ENCODE measurements at regions not wholly inside any gene's neighbourhood (a gene's known extent, or its start where the extent isn't known, plus 50 kb on each side); places are given as distances from the start of the nearest gene placed in this dataset.

DNA sequence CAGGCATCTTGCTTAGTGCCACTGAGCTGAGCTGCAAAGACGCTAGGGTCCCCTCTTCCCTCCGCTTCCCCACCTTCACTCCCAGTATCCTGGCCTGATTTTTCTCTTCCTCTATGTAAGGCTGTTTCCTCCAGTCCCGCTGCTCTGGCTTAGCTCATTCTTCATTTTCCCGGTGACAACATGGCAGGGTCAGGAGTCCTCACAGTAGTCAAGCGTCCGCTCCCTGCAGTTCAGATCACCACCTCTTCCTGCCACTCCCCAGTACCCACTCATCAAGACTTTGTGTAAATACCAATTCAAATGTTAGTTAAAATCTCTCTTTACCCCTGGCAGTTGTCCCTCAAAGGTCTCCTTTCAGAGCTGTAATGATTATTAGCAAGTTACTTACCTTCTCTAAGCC is 650.4 kb upstream of the CELF2 start:
- no peak for DNase-seq

DNA sequence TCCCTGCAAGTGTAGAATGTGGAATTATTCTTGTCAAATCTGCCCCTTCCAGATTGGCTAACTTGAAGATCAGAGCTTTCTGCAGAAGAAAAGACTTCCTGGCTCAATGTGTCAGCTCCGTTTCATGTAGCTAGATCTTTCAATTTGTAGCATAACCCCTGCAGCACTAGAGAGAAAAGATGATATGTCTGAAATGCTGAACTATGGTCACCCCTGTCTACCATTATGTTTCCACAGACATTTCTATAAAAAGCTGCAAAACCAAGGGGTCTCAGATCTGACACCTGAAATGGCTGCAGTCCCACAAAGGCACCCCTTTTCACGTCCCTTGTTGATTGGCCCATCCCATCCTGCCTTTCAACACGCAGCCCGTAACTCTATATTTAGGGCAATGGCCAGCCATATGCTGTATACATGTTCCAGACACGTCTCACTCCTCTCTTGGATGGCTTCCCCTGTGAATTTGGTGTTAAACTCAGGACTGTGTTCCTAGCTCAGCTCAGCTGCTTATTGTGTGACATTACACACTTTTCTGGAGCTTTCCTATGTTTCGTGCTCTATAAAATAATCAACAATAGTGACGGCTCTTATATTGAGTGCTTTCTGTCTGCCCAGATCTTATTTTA is 648.6 kb upstream of the CELF2 start:
- DNase-seq, result no peak

DNA sequence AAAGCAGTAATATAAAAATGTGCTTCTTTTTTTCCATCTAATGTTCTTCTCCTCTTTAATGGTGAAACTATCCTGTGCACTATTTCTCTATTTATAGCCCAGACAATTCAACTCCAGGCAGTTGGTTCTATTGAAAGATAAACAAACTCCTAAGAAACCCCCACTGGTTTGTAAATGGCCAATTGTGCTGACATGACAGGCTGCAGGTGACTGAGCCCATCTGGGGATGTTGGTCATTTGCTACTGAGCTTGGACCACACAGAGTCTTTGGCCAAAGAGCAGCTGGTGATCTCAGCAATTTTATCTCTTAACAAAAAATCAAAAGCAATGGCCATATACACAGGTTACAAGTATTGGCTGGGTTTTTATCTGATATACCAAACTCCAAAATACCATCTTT is 631.8 kb upstream of the CELF2 start:
- DNase-seq, result no peak

DNA sequence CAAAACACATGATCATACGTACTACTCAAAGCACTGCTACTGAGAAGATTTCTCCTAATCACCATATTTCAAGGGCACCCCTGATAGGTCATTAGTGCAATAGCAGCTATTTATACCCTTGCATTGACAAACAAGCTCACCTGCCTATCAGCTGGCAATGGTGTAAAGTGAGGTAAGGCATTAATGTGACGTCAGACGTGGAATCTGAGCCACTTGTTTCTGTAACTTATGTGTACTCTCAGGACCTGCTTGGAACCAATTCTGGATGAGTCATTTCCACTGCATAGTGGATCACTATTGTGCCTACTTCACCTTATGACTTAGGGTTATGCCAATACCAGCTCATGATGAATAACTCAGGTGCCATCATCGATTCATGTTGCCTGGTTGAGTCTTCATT is 628.5 kb upstream of the CELF2 start:
- no peak for DNase-seq

DNA sequence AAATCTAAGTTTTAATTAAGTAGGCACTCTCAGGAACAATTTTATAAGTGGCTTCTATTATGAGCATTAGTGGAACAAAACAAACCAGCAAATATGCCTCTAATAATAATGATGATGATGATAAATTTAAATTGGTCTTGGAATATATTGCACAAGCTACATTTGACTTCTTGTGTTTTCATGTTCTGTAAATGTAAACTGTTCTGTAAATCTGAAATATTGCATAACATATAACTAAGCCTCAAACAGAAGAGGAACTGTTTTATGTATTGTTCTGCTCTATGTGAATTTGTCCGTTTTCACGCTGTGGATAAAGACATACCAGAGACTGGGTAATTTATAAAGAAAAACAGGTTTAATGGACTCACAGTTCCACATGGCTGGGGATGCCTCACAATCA is 625.2 kb upstream of the CELF2 start:
- DNase-seq, result no peak

DNA sequence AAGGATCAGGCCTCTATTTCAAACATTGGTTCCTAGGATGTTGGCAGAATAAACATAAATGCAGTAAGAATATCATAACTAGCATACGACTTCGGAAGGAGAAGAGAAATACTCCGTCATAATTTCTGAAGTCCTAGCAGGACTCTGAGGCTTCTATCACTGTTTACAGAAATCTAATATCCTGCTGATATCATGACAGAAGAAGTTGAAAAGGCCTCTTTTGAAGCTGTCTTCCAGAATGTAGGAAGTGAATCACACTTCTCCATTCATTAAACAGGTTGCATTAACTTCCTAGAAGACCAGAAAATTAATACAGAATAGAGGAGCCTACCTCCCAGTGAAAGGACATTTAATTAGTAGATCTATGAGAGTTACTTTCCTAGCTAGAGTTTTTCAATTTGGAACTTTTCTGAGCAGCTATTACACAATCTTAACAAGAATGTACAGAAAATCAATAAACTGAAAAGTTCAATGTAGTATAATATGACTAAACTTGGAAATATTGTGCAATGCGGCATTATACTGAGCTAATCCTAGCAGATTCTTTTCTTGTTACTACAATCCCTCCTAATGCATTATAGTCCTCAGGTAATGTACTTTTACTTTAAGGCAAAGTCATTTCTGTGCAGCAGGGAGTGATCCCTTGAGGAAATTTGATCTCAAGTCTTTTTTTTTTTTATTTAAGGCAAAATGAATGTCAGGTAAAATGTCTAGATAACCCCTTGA is 622.6 kb upstream of the CELF2 start:
- no peak for DNase-seq

DNA sequence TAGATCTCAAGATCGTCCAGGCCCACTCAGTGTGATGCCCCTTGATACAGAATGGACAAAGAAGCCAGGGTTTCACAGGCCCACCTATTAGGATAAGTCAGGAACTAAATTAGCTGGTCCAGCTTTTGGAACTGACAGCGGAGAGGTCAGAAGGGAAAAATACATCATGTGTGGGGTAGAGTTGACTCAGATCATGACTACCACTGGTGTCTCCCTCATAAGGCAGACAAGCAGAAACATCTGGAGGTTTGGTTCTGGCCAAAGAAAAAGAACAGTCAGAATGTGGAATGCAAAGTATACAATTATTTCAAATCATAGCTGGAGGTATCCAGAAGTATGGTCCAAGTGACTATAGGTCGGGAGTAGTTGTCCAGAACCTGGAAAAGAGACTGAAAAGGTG is 621.1 kb upstream of the CELF2 start:
- no peak for DNase-seq

DNA sequence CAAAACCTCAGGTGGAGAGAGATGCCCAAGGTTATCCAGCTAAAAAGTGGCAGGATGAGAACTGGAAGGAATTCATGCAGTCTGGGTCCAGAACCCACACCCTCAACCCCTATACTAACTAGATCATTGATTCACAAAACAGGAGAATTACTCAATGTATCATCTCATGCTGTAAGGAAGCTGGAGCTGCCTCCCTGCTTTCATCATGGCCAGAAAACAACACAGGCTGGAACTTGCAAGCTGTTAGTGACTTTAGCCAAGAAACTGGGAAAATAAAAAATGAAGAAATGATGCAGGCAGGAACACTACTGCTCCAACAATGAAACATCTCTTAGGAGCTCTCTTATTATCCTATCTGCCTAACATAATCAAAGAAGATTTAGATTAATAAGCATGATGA is 619.8 kb upstream of the CELF2 start:
- DNase-seq, result no peak

DNA sequence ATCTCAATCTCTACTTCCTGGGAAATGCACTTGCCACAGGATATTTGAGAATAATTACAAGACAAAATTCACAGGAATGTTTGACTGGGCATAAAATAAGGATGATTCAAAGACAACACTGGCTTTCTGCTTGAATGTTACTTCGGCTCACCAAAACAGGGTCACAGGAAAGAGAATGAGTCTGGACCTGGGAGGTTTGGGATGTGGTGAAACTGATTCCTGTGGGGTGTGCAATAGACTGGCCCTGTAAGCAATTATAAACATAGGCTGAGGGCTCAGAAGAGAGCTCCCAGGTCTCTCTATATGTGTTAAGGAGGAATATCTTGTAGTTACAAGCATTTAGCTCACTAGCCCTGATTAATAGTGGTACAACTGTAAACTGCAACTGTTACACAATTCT is 613.9 kb upstream of the CELF2 start:
- DNase-seq, result no peak

DNA sequence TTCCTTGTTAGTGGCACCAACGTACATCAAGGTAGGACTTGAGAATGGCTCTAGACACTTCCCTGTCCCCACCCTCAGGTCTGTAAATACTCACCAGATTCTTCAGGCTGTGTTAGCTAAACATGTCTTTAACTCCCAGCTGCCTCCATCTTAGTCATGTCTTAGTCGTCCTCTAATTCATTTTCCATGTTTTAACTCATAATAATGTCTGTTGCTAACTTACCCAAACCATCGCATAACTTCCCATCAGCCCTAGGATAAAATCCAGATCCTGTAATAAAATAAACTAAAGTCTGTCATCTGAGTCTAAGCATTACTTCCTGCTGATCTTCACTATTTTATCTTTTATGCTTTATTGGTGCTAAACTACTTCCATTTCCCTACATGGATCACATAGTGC is 600.0 kb upstream of the CELF2 start:
- no peak for DNase-seq

DNA sequence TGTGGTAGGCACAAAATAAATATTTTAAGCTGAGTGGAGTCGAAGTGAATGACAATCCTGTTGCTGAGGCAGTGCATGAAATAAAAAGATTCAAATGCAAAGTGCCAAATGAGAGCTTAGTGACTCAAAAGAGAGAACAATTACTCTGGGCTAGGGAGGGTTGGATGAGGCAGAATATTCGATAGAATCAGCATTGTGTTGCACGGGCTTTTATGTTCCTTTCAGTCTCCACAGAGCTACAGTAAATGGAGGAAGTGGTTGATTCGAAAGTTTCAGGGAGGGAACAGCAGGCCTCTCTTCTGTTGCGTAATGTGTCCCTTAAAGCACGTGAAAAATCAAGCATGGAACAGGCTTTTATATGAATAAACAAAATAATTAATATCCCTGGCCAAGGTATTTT is 599.3 kb upstream of the CELF2 start:
- peak; percentile 16 for DNase-seq

DNA sequence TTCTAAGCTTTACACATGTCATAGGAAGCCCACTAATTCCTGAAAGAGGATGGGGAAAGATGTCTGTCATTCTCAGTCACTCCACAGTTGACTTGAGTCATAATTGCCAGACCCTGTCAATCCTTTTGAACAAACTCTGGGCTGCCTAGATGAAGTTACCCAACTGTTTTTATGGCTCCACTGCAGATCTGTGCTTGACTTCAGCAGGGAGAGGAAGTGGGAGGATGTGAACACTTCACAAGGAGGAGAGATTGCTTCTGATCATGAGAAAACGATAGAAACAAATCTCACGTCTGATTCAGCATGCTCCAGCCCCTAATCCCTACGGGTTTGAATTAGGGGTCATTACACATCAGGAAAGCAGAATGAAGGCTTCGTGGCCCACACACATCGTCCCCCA is 596.6 kb upstream of the CELF2 start:
- DNase-seq, result peak; percentile 6

DNA sequence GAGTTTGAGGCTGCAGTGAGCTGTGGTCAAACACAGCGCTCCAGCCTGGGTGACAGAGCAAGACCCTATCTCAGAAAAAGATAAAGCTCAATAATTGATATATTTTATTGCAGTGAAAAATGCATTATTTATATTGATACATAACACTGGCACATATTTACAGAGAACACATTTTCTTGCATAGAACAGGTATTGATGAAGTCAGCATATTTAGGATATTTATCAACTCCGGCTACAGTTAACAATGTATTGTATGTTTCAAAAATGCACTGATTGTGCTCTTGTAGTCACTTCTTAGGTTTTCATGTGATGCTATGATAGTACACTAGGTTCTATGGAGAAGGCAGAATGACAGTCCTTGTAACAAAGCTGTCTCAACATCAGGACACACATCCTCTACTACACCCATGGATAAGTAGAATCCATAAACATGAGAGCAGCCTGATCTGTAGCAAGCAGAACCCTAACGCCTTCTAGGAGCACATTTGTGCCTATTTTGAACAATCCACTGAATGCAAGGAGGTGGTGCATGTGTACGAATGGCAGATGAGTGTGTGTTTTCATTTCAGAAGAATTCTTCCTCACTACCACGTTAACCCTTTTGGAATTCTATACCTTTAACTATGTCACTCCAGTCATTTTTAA is 586.1 kb upstream of the CELF2 start:
- no peak for DNase-seq

DNA sequence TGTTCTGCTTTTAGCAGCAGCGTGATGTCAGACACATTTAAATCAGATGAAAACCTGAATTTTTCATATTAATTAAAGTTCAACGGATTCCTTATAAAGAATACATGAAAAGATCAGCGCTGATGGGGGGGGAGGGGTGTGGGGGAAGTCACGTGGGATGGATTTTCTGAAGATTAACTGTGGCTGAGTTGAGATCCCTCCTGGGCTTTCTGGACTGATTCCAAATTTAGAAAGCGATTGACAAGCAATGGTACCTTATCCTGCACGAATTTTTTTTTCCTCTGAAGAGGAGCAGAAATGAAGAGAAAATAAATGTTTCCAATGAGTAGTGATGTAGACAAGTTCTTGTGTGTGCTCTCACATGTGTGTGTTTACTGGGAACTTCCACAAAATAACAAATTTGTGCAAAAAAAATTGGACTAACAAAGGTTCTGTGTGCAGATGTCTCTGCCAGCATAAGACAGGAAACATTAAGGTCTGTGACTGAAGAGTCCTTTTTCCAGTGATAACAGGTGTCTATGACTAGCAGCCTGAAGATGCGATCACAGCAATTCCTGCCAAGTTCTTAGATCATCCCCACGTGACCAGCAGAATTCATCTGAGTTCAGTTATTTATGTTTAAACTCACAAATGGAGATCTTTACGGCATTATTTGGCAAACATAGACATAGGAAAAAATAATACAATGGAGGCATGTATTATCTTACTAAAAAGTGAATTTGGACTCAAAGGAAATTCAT is 585.2 kb upstream of the CELF2 start:
- DNase-seq, result no peak

DNA sequence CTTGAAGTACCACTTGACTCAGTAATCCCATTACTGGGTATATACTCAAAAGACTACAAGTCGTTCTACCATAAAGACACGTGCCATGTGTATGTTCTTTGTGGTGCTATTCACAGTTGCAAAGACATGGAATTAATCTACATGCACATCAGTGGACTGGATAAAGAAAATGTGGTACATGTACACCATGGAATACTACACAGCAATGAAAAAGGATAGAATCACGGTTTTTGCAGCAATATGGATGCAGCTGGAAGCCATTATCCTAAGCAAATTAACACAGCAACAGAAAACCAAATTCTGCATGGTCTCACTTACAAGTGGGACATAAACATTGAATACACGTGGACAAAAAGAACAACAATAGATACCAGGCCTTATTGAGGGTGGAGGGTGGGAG is 583.4 kb upstream of the CELF2 start:
- DNase-seq, result no peak

DNA sequence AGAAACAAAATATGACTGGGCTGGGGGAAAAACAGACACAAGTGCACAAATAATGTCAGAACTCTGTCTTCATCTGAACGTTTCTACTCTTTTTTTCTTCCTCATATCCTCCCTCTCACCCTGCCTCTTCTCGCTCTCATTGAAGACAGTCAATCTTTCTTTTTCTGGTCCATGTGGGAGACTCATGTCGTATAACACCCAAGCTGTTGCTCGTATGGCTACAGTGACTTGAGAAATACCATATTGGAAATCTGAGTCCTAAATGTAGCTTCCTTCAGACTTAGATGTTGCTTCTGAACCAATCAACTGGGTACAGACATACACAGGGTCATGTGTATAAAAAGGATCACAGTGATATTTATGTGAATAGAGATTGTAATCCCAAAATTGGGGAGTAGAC is 579.8 kb upstream of the CELF2 start:
- DNase-seq, result no peak

DNA sequence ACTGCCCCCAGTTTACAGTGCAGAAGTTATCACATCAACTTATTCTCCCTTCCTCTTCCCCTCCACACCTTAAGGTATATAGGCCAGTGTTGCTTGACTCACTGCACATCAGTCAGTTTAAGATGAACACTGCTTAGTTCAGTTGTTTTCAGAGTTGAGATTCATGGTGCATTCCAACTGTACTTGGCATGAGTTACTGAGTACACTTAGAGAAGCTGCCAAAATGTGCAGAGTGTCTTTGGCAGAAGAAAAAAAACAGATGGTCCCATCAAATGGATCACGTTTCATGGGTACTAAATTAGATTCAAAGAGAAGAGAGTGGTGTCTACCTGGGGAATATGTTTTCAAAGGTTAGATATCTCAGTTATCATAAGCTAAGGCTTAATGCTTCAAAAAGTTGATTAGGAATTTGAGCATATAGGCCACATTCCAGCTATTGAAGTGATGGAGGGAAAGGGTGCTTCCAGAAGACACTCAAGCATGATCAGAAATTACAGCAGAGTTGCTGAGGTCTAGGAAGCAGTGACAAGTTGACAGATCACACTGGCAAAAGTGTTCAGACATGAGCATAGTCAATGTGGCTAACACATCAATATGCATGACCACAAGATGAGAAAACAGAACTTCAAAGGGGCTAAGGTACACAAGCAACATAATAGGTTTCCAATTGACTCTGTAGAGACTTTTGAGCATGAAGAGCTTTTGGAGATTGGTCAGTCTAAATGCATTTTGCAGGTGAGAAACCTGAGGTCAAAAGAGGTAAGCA is 579.2 kb upstream of the CELF2 start:
- no peak for DNase-seq

DNA sequence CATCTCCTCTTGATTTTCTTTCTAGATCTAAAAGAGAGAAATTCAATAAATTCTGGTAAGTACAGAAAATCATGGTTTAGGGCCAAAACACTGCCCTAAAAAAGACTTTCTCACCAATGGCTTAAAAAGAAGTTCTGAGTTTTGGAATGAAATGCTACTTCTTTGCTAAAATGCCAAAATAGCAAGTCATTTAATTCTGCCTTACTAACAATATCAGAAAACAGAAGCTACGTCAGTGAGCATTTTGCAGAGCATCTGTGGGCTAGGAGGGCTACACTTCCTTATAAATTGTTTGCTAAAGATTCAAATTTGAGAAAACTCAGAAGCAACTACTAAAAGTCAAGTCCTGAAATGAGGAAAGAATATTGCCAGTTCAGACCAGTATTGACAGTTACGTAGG is 560.8 kb upstream of the CELF2 start:
- no peak for DNase-seq

DNA sequence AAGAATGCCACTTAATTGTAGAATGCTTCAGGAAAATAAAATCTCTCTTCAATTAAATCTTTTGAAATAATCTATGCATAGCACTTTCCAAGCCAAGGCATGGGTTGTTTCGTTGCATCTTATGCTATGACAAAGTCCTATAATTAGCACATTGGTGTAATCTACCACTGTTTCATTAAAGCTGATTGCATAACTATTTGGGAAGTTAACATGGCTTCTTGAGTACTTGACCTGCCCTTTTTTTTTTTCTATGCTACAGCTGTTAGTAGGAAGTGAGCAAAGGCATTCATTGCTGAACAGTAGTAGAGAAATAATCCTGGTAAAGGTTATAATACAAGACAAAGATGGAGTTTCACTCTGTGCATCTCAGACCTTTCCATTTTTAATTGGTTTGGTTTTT is 557.2 kb upstream of the CELF2 start:
- DNase-seq, result no peak

DNA sequence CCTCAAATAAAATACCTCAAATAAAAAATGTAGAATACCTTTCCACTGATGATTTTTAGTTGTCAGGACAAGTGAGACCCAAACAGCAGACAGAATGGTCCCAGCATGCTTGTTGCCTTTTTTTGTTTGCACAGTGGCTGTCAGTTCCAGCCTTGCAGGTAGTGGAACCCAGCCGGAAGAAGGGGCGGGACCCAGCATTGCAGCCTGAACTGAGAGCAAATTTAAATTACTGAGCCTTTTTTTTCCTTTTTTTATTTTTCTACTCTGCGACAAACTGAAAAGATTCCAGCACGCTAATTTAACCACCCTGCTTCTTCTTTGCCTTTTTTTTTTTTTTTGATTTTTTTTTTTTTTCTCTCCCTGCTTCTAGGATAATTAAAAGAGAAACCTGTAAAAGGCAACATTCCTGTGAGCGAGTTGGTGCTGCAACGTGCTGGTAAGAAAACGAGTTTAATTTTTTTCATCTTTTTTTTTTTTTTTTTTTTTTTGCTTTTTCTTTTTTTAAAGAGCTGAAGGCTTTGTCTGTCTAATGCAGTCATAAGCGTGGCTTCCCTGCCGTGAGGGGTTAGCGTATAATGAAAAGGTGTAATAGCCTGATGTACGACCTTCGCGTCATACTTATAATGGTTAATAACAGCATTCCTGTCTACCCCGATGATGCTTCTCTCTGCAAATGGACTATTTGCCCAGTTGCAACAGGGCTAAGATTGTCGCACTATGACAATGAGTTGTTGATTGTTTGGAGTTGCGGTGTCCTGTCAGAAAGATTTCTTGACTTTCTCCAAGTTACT is 555.3 kb upstream of the CELF2 start:
- no peak for DNase-seq

DNA sequence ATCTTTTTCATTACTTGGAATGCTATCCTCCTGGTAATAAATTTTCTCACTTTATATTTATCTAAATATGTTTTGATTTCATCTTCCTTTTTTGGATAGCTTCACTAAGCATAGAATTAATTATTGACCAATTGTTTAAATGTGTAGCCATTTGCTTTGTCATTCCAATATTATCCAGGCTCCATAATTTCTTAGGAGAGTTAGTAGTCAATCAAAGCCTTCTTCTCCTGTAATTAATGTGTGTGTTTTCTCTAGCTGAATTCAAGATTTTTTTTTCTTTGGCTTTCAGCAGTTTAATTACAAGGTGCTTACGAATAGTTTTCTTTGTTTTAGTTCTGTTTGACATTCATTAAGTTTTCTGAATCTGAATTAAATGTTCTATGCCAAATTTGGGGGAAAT is 545.9 kb upstream of the CELF2 start:
- no peak for DNase-seq

DNA sequence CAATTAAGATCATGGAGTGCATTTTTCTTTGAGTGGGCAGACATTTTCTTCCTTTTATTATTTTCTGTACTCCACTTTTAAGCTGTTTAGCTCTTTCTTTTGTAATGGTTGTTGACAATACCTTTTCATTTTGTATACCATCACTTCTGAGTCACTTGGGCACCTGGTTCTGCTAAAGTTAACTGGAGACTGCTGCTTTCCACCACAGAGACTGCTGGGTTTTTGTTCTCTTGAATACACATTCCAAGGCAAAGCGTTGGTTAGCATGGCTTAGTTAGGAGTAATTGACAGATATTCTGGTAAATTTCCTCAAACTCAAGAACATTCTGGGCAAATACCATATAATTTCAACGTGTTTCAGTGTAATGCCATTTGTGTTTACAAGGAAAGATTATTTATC is 541.9 kb upstream of the CELF2 start:
- DNase-seq, result no peak
